ENCODE measurements at regions not wholly inside any gene's neighbourhood (a gene's known extent, or its start where the extent isn't known, plus 50 kb on each side); places are given as distances from the start of the nearest gene placed in this dataset.

GRCh38 chr10:109464949-109465348, 458.4 kb downstream of the XPNPEP1 start:
- no peak for TF ChIP-seq POLR2A (IDR thresholded peaks at IDR 0.05)
- TF ChIP-seq CTCF (IDR thresholded peaks at IDR 0.05), result no peak
- DNase-seq (no peak), ATAC-seq (no peak)
- no peak overlapping the region for H3K4me3 ChIP-seq
- H3K27ac ChIP-seq, result no peak overlapping the region
- no peaks in the 10 kb centered on the region for H3K36me3 ChIP-seq
- H3K27me3 ChIP-seq, result peaks cover 0 to 4% (median 0%) of the 10 kb centered on the region in 9 donors
- H3K4me1 ChIP-seq, result no peaks in the 10 kb centered on the region
- 64 to 84% (median 74%) methylated on average over 3 of the region's 3 CpGs for WGBS, 4 donors
- intact Hi-C loops (cut with DNase I), result no loop called here
- H3K9me3 ChIP-seq, result no peaks in the 10 kb centered on the region

GRCh38 chr10:109457302-109457638, 466.0 kb downstream of the XPNPEP1 start:
- Histone ChIP-seq H3K27ac (no peak overlapping the region), H3K36me3 (no peaks in the 10 kb centered on the region), H3K9me3 (peaks cover 0 to 11% (median 0%) of the 10 kb centered on the region in 12 donors), H3K4me3 (no peak overlapping the region), H3K27me3 (peaks cover 0 to 54% (median 23%) of the 10 kb centered on the region in 9 donors), H3K4me1 (no peaks in the 10 kb centered on the region)
- no peak for TF ChIP-seq POLR2A (IDR thresholded peaks at IDR 0.05)
- ATAC-seq (no peak), DNase-seq (no peak)
- WGBS, 4 donors, result 5 to 10% (median 9%) methylated on average over 9 of the region's 9 CpGs
- intact Hi-C loops (cut with DNase I), result no loop called here

GRCh38 chr10:109456566-109457301, 466.6 kb downstream of the XPNPEP1 start:
- peaks cover 0 to 54% (median 23%) of the 10 kb centered on the region in 9 donors for H3K27me3 ChIP-seq
- TF ChIP-seq CTCF (IDR thresholded peaks at IDR 0.05), result no peak
- H3K4me1 ChIP-seq, result no peaks in the 10 kb centered on the region
- intact Hi-C loops (cut with DNase I), result no loop called here
- DNase-seq, result peak in 1 of 5 donors; percentile 16
- WGBS, 4 donors, result 1 to 3% (median 1%) methylated on average over 25 to 59 of the region's 59 CpGs
- peaks cover 0 to 11% (median 0%) of the 10 kb centered on the region in 12 donors for H3K9me3 ChIP-seq
- ATAC-seq, result no peak
- H3K4me3 ChIP-seq, result no peak overlapping the region
- no peaks in the 10 kb centered on the region for H3K36me3 ChIP-seq
- H3K27ac ChIP-seq, result no peak overlapping the region

GRCh38 chr10:109454691-109455090, 468.6 kb downstream of the XPNPEP1 start:
- Histone ChIP-seq H3K4me1 (no peaks in the 10 kb centered on the region), H3K36me3 (no peaks in the 10 kb centered on the region), H3K9me3 (peaks cover 0 to 11% (median 0%) of the 10 kb centered on the region in 12 donors), H3K27ac (no peak overlapping the region), H3K27me3 (peaks cover 0 to 50% (median 23%) of the 10 kb centered on the region in 9 donors), H3K4me3 (no peak overlapping the region)
- ATAC-seq (no peak), DNase-seq (no peak)
- 21 to 44% (median 28%) methylated on average over 1 of the region's 1 CpG for WGBS, 4 donors
- intact Hi-C loops (cut with DNase I), result no loop called here
- TF ChIP-seq CTCF (IDR thresholded peaks at IDR 0.05) (no peak), POLR2A (IDR thresholded peaks at IDR 0.05) (no peak)

GRCh38 chr10:109451879-109452278, 471.4 kb downstream of the XPNPEP1 start:
- Histone ChIP-seq H3K9me3 (no peaks in the 10 kb centered on the region), H3K4me3 (no peak overlapping the region), H3K27me3 (peaks cover 0 to 38% (median 13%) of the 10 kb centered on the region in 9 donors), H3K27ac (no peak overlapping the region), H3K4me1 (no peaks in the 10 kb centered on the region), H3K36me3 (no peaks in the 10 kb centered on the region)
- ATAC-seq (no peak), DNase-seq (no peak)
- TF ChIP-seq CTCF (IDR thresholded peaks at IDR 0.05) (no peak), POLR2A (IDR thresholded peaks at IDR 0.05) (no peak)
- WGBS, 4 donors, result 57 to 87% (median 79%) methylated on average over 2 of the region's 2 CpGs
- intact Hi-C loops (cut with DNase I), result no loop called here

Data from heart left ventricle (tissue), 16 donors.